ENCODE measurements at regions not wholly inside any gene's neighbourhood (a gene's known extent, or its start where the extent isn't known, plus 50 kb on each side); places are given as distances from the start of the nearest gene placed in this dataset.
"Not testable (repeated sequence)": the region's sequence is repeated elsewhere in the genome, so short reads cannot be mapped to it uniquely, and the experiment has no call there.

DNA sequence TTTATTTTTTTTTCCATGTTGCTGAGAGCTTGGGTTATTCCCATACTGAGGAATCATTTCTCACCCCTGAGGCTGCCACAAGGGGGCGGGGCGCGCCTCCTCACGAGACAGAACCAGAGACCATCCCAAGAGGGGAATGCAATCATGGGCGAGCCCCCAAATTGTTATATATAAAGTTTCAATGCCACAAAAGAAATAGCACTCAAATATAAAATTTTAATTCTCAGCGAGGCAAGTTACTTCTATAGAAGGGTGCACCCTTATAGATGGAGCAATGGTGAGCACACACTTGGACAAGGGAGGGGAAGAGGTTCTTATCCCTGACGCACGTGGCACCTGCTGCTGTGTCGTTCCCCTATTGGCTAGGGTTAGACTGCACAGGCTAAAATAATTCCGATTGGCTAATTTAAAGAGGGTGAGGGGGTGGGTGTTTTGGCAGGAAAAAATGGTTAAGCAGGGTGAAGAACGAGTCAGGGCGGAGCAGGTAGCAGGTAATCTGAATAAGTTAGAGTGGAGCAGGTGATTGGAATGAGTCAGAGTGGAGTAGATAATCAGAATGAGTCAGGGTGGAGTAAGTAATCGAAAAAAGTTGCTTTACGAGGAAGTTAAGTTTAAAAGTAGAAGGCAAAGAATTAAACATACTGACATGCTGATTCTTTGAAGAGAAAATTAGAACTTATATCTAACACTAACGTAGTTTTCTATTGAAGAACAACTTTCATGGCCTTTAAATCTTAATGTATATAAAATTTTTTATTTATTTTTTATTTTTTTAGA is 177.5 kb downstream of the MTCL1 start:
- no peak for DNase-seq

- DNase-seq = no peak
Measured at GRCh38 chr18:8883409-8883668, 178.0 kb downstream of the MTCL1 start.

GRCh38 chr18:8887877-8888276 is 182.5 kb downstream of the MTCL1 start:
- not testable (repeated sequence) for DNase-seq

GRCh38 chr18:8889489-8889888 is 184.1 kb downstream of the MTCL1 start:
- no peak for DNase-seq

- DNase-seq = not testable (repeated sequence)
Measured at GRCh38 chr18:8890503-8890902, 185.1 kb downstream of the MTCL1 start.

GRCh38 chr18:8890957-8891464 is 185.7 kb downstream of the MTCL1 start:
- peak; percentile 10 for DNase-seq

GRCh38 chr18:8893221-8893620 is 187.9 kb downstream of the MTCL1 start:
- DNase-seq = no peak

- no peak for DNase-seq
Measured at GRCh38 chr18:8893628-8894231, 188.4 kb downstream of the MTCL1 start.

GRCh38 chr18:8894823-8895222 is 189.5 kb downstream of the MTCL1 start:
- no peak for DNase-seq

DNA sequence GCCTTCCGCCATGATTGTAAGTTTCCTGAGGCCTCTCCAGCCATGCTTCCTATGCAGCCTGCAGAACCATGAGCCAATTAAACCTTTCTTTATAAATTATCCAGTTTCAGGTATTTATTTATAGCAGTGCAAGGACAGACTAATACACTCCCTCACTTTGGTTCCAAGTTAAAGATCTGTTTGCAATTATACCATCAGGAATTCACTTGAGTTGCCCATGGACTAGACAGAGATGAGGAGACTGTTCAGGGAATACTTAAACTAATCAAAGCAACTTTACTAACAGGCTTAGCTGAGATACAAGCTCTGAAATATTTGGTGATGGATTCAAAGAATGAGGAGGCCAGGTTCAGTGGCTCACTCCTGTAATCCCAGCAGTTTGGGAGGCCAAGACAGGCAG is 190.0 kb downstream of the MTCL1 start:
- no peak for DNase-seq

DNA sequence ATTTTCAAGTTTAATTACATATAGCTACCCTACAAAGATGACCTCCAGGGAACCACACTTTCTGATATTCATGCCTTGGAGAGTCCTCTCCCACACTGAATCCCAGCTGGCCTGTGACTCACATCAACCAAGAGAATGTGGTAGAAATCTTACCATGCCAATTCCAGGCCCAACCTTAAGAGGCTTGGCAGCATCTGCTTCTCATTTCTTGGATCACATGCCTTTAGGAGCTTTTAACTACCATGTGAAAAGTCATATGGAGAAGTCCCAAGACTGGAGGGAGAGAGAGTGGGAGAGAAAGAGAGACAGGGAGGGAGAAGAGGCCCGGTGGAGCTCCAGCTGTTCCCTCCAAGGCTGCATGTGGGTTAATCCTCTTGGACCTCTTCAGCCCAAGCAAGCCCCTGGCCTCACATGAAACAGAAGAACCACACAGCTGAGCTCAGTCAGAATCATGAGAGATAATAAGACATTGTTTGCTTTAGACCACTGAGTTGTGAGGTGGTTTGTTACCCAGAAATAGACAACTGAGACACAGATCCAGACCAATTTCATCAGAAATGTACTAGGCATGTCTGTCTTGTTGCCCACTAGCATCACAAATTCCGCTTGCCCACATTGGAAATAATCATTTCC is 190.7 kb downstream of the MTCL1 start:
- DNase-seq = no peak

GRCh38 chr18:8899000-8899399 is 193.6 kb downstream of the MTCL1 start:
- DNase-seq = no peak

DNA sequence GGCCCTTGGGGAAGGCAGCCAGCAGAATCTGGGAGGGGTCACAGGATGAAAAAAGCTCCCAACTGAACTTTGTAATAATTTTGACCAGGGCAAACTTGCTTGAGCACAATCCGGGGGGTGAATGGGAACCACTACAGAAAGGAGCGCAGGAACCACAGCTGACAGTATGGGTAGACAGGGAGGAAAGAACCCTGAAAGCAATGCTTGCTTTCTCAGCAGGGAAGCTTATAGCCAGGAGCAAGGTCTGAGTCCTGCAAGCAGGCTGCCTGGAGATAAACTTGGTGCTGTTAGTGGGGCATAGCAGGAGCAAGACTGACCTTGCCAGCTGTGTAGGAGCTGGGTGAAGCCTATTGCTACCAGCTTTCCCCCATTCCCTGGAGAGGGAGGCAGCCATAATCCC is 195.2 kb downstream of the MTCL1 start:
- no peak for DNase-seq

GRCh38 chr18:8901019-8901418 is 195.7 kb downstream of the MTCL1 start:
- DNase-seq = no peak

DNA sequence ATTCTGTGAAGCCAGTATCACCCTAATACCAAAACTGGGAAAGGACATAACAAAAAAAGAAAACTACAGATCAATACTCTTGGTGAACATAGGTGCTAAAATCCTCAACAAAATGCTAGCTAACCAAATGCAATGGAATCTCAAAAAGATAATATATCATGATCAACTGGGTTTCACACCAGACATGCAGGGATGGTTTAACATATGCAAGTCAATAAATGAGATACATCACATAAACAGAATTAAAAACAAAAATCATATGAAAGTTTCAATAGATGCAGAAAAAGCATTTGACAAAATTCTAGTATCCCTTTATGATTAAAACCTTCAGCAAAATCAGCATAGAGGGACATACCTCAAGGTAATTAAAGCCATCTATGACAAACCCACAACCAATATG is 198.2 kb upstream of the NDUFV2 start:
- no peak for DNase-seq

GRCh38 chr18:8908792-8909510 is 193.5 kb upstream of the NDUFV2 start:
- no peak for DNase-seq

DNA sequence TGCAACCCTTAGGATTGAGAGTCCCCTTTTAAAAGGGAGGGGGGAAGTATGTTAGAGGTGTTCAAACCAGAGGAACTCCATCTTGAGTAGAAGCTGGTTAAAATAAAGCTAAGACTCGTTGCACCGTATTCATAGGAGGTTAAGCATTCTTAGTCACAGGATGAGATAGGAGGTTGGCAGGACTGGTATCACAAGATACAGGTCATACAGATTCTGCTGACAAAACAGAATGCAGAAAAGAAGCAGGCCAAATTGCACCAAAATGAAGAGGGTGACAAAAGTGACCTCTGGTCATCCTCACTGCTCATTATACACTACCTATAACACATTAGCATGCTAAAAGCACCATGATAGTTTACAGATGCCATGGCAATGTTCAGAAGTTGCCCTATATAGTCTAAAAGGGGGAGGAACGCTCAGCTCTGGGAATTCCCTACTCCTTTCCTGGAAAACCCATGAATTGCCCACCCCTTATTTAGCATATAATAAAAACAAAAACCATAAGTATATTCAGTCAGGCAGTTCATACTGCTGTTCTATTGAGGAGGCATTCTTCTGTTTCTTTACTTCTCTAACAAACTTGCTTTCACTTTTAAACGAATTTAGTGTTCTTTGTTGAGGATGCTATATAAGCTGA is 192.2 kb upstream of the NDUFV2 start:
- no peak for DNase-seq

- no peak for DNase-seq
Measured at GRCh38 chr18:8910843-8911242, 191.7 kb upstream of the NDUFV2 start.

DNA sequence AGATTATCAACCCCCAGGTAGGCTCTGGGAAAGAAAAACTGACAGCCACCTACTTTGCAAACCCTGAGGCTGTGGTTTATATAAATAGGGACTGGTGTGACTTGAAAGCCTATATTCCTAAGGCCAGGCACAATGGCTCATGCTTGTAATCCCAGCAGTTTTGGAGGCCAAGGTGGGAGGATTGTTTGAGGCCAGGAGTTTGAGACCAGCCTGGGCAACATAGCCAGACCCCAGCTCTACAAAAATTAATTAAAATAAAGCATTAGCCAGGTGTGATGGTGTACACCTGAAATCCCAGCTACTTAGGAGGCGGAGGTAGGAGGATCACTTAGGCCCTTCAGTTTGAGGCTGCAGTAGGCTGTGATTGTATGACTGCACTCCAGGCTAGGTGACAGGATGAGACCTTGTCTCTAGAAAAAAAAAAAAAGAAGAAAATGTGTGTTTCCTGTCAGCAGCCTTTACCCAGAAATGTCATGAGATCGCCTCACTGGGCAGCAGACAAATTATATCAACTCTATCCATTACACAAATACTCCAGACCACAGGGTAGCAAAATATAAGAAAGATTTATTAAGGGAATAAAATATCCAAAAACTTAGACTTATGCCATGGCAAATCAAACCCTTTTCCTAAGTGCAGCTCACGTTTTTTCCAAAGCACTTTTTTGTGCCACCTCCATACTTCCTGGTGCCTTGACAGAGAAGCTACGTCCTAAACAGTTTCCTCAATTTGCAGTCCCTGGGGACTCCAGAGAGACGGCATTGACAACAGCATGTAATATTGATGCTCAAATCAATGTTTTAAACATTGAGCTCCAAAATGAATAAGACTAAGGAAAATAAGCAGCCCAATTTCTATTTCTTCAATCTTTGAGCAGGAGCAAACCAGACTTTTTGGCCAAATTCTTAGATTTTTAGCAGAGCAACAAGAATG is 190.8 kb upstream of the NDUFV2 start:
- DNase-seq = no peak

DNA sequence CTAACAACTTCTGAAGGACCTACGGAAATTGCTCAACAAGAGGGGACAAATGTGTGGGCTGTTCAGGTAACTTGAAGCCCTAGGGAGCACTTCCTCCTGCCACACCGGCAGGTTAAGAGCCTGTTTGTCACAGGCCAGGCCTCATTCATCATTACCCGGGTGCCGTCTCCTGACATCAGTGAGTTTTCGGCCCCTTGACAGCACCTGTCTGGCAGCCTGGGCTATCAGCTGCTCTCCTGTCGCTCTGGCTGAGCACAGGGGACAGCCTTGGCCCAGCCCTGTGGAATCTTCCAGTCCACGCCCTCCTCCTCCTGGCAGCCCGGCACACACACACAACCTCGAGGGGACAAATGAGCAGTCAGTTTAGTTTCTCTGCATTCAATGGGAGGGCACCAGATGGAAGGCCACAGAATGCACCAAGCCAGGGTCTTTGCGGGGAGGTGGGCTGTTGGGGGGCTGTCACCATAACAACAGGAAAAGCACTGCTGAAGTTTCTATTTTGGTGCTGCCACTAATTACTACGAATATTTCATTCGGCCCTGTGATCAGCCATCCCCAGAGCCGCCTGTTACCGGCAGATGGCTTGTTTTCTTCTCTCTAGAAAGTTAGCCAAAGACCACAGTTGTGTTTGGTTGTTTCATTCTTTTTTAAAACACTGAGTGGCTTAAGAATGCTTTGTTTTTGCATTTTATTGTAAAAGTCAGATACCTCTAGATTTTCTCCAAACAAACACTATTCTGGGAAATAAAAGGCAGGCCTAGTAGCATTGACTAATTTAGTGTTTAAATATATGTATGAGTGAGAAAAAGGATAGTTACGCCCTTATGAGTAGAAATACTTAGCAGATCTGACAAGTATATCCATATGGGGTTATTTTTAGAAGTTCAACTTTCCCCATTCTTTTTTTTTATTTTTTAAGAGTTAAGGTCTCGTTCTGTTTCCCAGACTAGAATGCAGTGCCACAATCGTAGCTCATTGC is 189.9 kb upstream of the NDUFV2 start:
- no peak for DNase-seq
